ENCODE measurements at regions not wholly inside any gene's neighbourhood (a gene's known extent, or its start where the extent isn't known, plus 50 kb on each side); places are given as distances from the start of the nearest gene placed in this dataset.

DNA sequence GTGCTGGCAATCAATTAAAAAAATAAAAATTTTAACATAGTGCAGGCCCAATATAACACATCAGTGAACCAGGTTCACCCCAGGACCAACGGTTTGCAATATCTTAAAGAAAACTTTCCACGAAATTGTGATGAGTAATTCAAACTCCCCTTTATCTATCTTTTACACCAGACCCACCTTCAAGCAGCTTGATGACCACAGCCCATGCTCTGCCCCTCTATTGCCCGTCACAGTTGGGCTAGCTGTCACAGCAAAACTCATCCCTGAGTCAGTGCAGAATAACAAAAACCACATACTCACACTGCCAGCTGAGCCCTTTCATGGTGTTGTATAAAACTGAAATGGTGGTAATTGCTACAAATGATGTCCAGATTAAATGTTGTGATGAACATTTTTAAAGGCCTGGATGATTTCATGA lies 112.5 kb upstream of the CREB1 start:
- TF ChIP-seq, protein P1, sequence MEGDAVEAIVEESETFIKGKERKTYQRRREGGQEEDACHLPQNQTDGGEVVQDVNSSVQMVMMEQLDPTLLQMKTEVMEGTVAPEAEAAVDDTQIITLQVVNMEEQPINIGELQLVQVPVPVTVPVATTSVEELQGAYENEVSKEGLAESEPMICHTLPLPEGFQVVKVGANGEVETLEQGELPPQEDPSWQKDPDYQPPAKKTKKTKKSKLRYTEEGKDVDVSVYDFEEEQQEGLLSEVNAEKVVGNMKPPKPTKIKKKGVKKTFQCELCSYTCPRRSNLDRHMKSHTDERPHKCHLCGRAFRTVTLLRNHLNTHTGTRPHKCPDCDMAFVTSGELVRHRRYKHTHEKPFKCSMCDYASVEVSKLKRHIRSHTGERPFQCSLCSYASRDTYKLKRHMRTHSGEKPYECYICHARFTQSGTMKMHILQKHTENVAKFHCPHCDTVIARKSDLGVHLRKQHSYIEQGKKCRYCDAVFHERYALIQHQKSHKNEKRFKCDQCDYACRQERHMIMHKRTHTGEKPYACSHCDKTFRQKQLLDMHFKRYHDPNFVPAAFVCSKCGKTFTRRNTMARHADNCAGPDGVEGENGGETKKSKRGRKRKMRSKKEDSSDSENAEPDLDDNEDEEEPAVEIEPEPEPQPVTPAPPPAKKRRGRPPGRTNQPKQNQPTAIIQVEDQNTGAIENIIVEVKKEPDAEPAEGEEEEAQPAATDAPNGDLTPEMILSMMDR (IDR thresholded peaks at IDR 0.05; ENCODE audit: insufficient read depth, low read depth, low read length), result no peak
- no peak for TF ChIP-seq EZH2 (IDR thresholded peaks at IDR 0.05; ENCODE audit: insufficient read depth, low read length)
